Stimulated activated naive B cell treated with anti-CD40 and anti-IgM and Interleukin-4, amounts not matched to agents 10 μg/mL and 1 μg/mL and 100 μg/mL, for 72 hours (primary cell): ENCODE measurements at regions not wholly inside any gene's neighbourhood (a gene's known extent, or its start where the extent isn't known, plus 50 kb on each side); places are given as distances from the start of the nearest gene placed in this dataset.

Experiments
- ATAC-seq, 2 donors: fragments of 150-1000 bp; cut with Tn5 transposase; replicated peaks; 2 replicates each; pipeline ENCODE4 v1.10.0; 2021; ENCODE audit warnings: moderate library complexity in 1 of 2
- DNase-seq: peaks from one replicate; pipeline ENCODE4 v3.0.0; 2021
- H3K27ac Mint-ChIP-seq: one replicate; pipeline ENCODE4 v1.8.0; 2022; ENCODE audit warnings: mild to moderate bottlenecking, mixed read lengths
- H3K27me3 Mint-ChIP-seq, 2 donors: one replicate each; pipeline ENCODE4 v1.8.0; 2022; ENCODE audit warnings: mixed read lengths in 2 of 2
- H3K36me3 Mint-ChIP-seq, 2 donors: one replicate each; pipeline ENCODE4 v1.8.0; 2022; ENCODE audit warnings: mixed read lengths in 2 of 2, mild to moderate bottlenecking in 1 of 2
- H3K4me1 Mint-ChIP-seq, 2 donors: one replicate each; pipeline ENCODE4 v1.8.0; 2022; ENCODE audit warnings: mixed read lengths in 2 of 2, mild to moderate bottlenecking in 1 of 2
- H3K4me3 Mint-ChIP-seq, 2 donors: one replicate each; pipeline ENCODE4 v1.8.0; 2022; ENCODE audit warnings: mild to moderate bottlenecking in 2 of 2, mixed read lengths in 2 of 2, moderate library complexity in 1 of 2
- H3K9me3 Mint-ChIP-seq, 2 donors: one replicate each; pipeline ENCODE4 v1.8.0; 2022; ENCODE audit warnings: mixed read lengths in 2 of 2, mild to moderate bottlenecking in 1 of 2

DNA sequence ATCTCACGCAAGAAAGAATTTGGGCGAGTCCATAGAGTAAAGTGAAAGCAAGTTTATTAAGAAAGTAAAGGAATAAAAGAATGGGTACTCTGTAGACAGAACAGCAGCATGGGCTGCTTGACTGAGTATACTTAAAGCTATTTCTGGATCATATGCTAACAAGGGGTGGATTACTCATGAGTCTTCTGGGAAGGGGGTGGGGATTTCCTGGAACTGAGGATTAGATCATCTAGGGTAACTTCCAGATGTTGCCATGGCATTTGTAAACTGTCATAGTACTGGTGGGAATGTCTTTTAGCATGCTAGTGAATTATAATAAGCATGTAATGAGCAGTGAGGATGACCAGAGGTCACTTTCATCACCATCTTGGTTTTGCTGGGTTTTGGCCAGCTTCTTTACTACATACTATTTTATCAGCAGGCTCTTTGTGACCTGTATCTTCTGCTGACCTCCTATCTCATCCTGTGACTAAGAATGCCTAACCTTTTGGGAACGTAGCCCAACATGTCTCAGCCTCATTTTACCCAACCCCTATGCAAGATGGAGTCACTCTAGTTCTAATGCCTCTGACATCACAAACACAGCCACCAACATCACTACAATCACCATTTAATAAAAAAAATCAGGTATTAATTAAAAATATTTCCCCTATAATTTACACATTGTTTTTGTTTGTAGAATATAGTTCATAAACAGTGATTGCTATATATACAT lies 890.7 kb upstream of the EPHA6 start:
- ATAC-seq (peak; percentile 27 to 48), DNase-seq (no peak)
- Mint-ChIP-seq H3K4me3 (no peak overlapping the region), H3K27me3 (no peaks in the 10 kb centered on the region), H3K4me1 (no peaks in the 10 kb centered on the region), H3K36me3 (no peaks in the 10 kb centered on the region), H3K27ac (no peak overlapping the region), H3K9me3 (peaks cover 0 to 1% of the 10 kb centered on the region in 2 donors)

GRCh38 chr3:95926904-95927501 lies 887.4 kb upstream of the EPHA6 start:
- Mint-ChIP-seq H3K9me3 (peaks cover 0 to 4% of the 10 kb centered on the region in 2 donors), H3K4me3 (no peak overlapping the region), H3K36me3 (no peaks in the 10 kb centered on the region), H3K27me3 (no peaks in the 10 kb centered on the region), H3K27ac (no peak overlapping the region), H3K4me1 (no peaks in the 10 kb centered on the region)
- ATAC-seq (no peak), DNase-seq (no peak)

GRCh38 chr3:95934181-95934580 lies 880.2 kb upstream of the EPHA6 start:
- no peak for DNase-seq
- H3K9me3 Mint-ChIP-seq, result peaks cover 0 to 8% of the 10 kb centered on the region in 2 donors

GRCh38 chr3:95939235-95939809 lies 875.1 kb upstream of the EPHA6 start:
- Mint-ChIP-seq H3K27me3 (no peaks in the 10 kb centered on the region), H3K4me1 (no peaks in the 10 kb centered on the region), H3K4me3 (no peak overlapping the region), H3K27ac (no peak overlapping the region), H3K36me3 (no peaks in the 10 kb centered on the region), H3K9me3 (peaks cover 3 to 6% of the 10 kb centered on the region in 2 donors)
- no peak for DNase-seq
- ATAC-seq, result no peak

More at GRCh38 chr3:95934181-95934580, 880.2 kb upstream of the EPHA6 start:
- no peaks in the 10 kb centered on the region for H3K4me1 Mint-ChIP-seq
- no peak for ATAC-seq
- no peak overlapping the region for H3K27ac Mint-ChIP-seq
- no peaks in the 10 kb centered on the region for H3K36me3 Mint-ChIP-seq
- no peaks in the 10 kb centered on the region for H3K27me3 Mint-ChIP-seq
- H3K4me3 Mint-ChIP-seq, result no peak overlapping the region

DNA sequence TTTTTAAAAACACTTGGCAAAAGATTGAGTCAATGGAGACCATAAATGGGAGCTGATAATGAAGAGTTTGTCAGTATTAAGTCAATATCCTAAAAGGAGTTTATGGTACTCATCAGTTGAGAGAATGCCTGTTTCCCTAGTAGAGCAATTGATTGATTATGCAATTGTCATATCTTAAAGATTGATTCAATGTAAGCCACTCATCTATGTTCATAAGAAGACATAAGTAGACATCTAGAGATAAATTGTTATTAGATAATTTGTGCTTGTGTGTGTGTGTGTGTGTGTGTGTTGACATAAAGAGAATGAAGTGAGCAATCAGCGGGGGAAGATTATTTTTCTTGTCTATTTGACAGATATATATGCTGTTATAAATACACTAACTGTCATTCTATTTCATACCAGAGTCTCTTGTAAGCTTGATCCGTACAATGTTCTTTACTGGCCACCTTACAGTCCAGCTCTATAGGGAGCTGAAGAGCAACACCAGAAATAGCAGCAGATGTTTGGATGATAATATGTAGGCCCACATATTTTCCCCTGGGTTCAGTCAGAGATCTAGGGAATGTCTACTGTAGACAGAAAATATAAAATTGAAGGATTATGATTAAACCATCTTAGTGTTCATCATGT lies 848.6 kb upstream of the EPHA6 start:
- H3K9me3 Mint-ChIP-seq, result peaks cover 0 to 3% of the 10 kb centered on the region in 2 donors
- DNase-seq, result no peak
- H3K36me3 Mint-ChIP-seq, result no peaks in the 10 kb centered on the region
- H3K27me3 Mint-ChIP-seq, result no peaks in the 10 kb centered on the region
- ATAC-seq, result no peak
- no peaks in the 10 kb centered on the region for H3K4me1 Mint-ChIP-seq
- no peak overlapping the region for H3K27ac Mint-ChIP-seq
- H3K4me3 Mint-ChIP-seq, result no peak overlapping the region

GRCh38 chr3:95971573-95971972 lies 842.8 kb upstream of the EPHA6 start:
- H3K27ac Mint-ChIP-seq, result no peak overlapping the region
- no peak for DNase-seq
- H3K9me3 Mint-ChIP-seq, result peaks cover 3 to 7% of the 10 kb centered on the region in 2 donors
- no peak for ATAC-seq
- H3K4me3 Mint-ChIP-seq, result no peak overlapping the region
- H3K27me3 Mint-ChIP-seq, result no peaks in the 10 kb centered on the region
- no peaks in the 10 kb centered on the region for H3K4me1 Mint-ChIP-seq
- H3K36me3 Mint-ChIP-seq, result no peaks in the 10 kb centered on the region

DNA sequence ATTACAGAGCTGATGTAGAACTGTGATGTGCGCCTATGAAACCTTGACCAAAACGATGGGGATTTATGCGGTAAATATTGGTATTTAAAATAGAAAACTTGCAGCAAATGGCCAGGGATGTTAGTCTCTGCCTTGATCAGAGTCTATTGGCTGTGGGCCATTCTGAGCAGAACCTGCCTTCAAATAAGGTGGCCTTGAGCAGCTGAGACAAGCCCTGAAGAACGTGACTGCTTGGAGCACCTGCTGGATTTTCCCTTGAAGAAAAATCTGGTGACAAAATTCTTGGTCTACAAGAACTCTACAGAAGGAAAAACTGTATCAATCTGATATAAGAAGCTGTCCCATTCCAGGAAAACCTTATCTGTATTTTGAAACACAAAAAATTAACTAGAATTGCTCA lies 820.1 kb upstream of the EPHA6 start:
- peaks cover 4% of the 10 kb centered on the region in 2 donors for H3K9me3 Mint-ChIP-seq
- DNase-seq, result no peak
- H3K36me3 Mint-ChIP-seq, result no peaks in the 10 kb centered on the region
- no peak for ATAC-seq
- H3K4me1 Mint-ChIP-seq, result no peaks in the 10 kb centered on the region
- H3K4me3 Mint-ChIP-seq, result no peak overlapping the region
- H3K27ac Mint-ChIP-seq, result no peak overlapping the region
- H3K27me3 Mint-ChIP-seq, result no peaks in the 10 kb centered on the region

- Mint-ChIP-seq H3K9me3 (peaks cover 0 to 4% of the 10 kb centered on the region in 2 donors), H3K4me3 (no peak overlapping the region), H3K27me3 (no peaks in the 10 kb centered on the region), H3K36me3 (no peaks in the 10 kb centered on the region), H3K4me1 (no peaks in the 10 kb centered on the region), H3K27ac (no peak overlapping the region)
- ATAC-seq (no peak), DNase-seq (no peak)
These were observed 813.4 kb upstream of the EPHA6 start for GRCh38 chr3:96000966-96001365.

- no peak overlapping the region for H3K27ac Mint-ChIP-seq
- no peak for DNase-seq
- ATAC-seq, result no peak
- no peaks in the 10 kb centered on the region for H3K36me3 Mint-ChIP-seq
- no peaks in the 10 kb centered on the region for H3K27me3 Mint-ChIP-seq
- no peak overlapping the region for H3K4me3 Mint-ChIP-seq
- no peaks in the 10 kb centered on the region for H3K4me1 Mint-ChIP-seq
- peaks cover 2 to 5% of the 10 kb centered on the region in 2 donors for H3K9me3 Mint-ChIP-seq
These were observed 806.7 kb upstream of the EPHA6 start for GRCh38 chr3:96007650-96008195.

DNA sequence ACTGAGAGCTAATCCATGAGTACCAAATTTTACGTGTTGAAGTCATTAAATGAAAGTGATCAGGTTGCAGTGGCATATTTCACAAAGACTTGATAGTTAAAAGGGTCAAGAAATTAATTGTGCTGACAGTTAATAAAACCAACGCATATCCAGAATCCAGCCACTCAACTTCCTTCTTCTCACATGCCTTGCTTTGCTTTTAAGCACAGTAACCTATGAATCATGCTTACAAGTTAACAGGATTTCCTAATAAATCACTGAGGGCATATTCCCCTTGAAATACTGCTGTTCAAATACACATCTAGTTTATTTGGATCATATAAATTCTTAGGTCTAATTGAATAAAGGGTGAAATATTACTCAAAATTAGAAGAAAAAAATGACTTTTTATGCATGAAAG lies 801.5 kb upstream of the EPHA6 start:
- H3K9me3 Mint-ChIP-seq, result peaks cover 2 to 3% of the 10 kb centered on the region in 2 donors
- no peak overlapping the region for H3K4me3 Mint-ChIP-seq
- DNase-seq (no peak), ATAC-seq (no peak)
- no peaks in the 10 kb centered on the region for H3K4me1 Mint-ChIP-seq
- H3K27me3 Mint-ChIP-seq, result no peaks in the 10 kb centered on the region
- no peak overlapping the region for H3K27ac Mint-ChIP-seq
- no peaks in the 10 kb centered on the region for H3K36me3 Mint-ChIP-seq

DNA sequence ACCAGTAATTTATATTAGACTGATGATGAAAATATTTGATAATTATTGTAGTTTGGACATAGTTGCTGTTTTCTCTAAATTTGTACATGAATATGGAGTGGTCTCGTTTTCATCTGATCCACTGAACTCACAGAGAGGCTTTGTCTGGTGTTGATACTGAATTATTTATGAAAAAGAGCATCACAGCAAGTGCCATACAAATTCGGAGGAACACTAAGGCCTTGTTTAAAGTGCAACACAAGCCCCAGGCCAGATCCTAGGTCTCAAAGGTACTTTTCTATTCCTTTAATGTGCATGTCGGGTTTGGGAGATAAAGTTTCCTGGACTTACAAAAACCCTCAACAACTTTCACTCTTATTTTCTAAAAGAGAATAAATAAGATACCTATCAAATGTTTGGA lies 796.8 kb upstream of the EPHA6 start:
- ATAC-seq, result no peak
- Mint-ChIP-seq H3K4me1 (no peaks in the 10 kb centered on the region), H3K9me3 (no peaks in the 10 kb centered on the region), H3K36me3 (no peaks in the 10 kb centered on the region), H3K27ac (no peak overlapping the region), H3K27me3 (no peaks in the 10 kb centered on the region), H3K4me3 (no peak overlapping the region)
- no peak for DNase-seq

DNA sequence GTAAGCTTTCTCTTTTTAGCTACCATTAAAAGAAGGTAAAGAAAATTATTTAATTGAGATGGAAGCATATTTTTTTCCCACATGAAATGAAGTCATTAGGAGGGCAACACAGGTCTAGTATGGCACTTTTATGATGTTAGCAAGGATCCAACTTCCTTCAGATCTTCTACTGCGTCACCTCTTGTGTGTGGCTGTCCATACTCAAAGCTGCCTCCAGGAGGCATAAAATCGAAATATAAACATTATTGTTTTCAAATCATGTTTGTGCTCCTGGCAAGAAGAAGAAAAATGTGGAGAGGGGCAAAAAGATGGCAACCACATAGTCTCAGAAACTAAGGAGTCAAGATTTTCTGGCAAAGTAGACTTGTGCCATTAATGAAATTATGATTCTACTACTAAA lies 791.7 kb upstream of the EPHA6 start:
- no peaks in the 10 kb centered on the region for H3K36me3 Mint-ChIP-seq

GRCh38 chr3:96027718-96028117 lies 786.7 kb upstream of the EPHA6 start:
- H3K27ac Mint-ChIP-seq, result no peak overlapping the region
- H3K36me3 Mint-ChIP-seq, result no peaks in the 10 kb centered on the region
- no peaks in the 10 kb centered on the region for H3K27me3 Mint-ChIP-seq
- DNase-seq (no peak), ATAC-seq (no peak)
- H3K4me1 Mint-ChIP-seq, result no peaks in the 10 kb centered on the region
- H3K9me3 Mint-ChIP-seq, result peaks cover 0 to 2% of the 10 kb centered on the region in 2 donors
- H3K4me3 Mint-ChIP-seq, result no peak overlapping the region

More for the DNA sequence above, 791.7 kb upstream of the EPHA6 start:
- DNase-seq (no peak), ATAC-seq (no peak)
- Mint-ChIP-seq H3K27me3 (no peaks in the 10 kb centered on the region), H3K9me3 (peaks cover 0 to 1% of the 10 kb centered on the region in 2 donors), H3K4me3 (no peak overlapping the region), H3K27ac (no peak overlapping the region), H3K4me1 (no peaks in the 10 kb centered on the region)

DNA sequence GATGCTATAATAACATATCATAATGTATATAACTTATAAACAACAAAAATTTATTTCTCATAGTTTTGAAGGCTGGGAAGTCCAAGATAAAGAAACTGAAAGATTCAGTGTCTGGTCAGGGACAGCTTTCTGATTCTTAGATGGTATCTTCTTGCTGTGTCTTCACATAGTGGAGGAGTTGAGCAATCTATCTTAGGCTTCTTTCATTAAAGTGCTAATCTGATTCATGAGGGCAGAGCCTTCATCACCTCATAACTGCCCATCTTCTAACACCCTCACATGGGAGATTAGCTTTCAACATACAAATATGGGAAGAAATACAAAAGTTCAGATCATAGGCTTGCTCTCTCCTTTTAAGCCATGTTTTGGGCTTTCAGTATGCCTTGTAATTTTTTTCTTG lies 774.8 kb upstream of the EPHA6 start:
- H3K4me1 Mint-ChIP-seq, result no peaks in the 10 kb centered on the region
- H3K9me3 Mint-ChIP-seq, result peaks cover 0 to 2% of the 10 kb centered on the region in 2 donors
- H3K27me3 Mint-ChIP-seq, result no peaks in the 10 kb centered on the region
- DNase-seq (no peak), ATAC-seq (no peak)
- no peak overlapping the region for H3K27ac Mint-ChIP-seq
- no peaks in the 10 kb centered on the region for H3K36me3 Mint-ChIP-seq
- no peak overlapping the region for H3K4me3 Mint-ChIP-seq
